Lung microvascular endothelial cell (primary cell): ENCODE measurements at regions not wholly inside any gene's neighbourhood (a gene's known extent, or its start where the extent isn't known, plus 50 kb on each side); places are given as distances from the start of the nearest gene placed in this dataset.
"Not testable (repeated sequence)": the region's sequence is repeated elsewhere in the genome, so short reads cannot be mapped to it uniquely, and the experiment has no call there.

Experiments used
- DNase-seq, 2 donors: peaks; one replicate each; pipeline versions ENCODE4 v3.0.0 to v3.0.0-alpha.2; 2010; ENCODE audit warnings: low read depth in 2 of 2

DNA sequence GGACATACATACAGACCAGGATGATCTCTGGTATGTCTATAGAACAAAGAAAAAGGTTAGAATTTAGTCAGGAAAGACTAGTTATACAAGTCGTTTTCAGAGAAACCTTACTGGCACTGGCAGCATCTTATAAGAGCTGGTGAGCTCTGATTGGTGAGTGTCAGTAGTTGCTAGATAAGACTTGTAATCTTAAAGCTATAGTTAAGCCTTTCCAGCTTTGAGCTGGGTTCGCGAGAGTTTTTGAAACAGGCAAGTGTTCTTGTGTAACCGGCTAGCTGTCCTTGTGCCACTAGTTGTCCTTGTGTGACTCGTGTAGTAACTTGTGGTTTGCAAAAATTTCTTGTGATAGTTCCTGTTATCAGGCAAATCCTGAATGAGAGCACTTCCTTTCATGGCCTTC is 740.9 kb downstream of the GALC start:
- no peak for DNase-seq

DNA sequence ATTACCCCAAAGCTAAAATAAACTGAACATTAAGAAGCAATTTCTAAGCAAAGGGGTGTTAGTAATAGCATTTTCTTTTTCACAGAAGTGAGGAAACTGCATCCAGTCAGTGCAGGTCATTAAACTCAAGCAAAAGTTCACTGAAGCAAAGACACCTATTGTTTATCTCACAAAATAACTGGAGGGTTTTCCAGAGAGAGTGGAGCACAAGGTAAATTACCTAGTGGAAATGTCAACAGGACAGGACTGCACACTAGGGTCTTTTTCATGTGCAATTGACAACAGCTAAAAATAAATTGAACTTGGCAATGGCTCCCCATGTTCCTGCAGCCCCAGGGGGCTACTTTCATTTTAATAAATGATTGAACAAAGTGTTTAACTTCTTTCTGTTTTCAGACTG is 742.0 kb downstream of the GALC start:
- DNase-seq, result no peak

DNA sequence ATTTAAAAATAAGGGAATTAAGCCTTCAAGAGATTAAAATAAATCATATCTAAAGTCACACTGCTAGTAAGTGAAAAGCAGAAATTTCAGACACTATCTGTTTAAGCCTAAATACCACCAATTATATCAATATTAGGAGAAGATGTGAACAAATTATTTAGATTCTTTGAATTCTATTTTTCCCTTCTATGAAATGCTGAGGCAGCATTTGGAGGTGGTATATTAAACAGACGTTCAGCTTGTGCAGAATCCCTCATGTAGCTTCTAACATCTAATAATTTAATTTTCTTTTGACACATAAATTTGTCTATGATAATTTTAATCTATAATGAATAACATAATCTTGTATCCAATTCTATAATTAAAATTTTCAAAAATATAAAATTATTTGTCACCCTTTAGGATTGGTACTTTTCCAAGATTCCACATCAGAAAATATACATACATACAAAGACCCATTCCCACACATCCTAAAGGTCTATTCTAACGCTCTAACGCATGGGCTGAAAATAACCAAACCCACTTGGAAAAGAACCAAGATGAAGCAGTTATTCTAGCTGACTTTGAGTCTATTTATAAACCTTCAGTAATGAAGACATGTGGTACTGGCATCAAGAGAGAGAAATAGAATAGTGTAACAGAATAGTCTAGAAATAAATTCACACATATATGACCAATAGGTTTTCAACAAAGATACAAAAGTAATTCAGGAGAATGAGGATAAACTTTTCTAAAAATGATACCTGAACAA is 751.8 kb downstream of the GALC start:
- no peak for DNase-seq

GRCh38 chr14:87240319-87240718 is 752.7 kb downstream of the GALC start:
- not testable (repeated sequence) for DNase-seq

DNA sequence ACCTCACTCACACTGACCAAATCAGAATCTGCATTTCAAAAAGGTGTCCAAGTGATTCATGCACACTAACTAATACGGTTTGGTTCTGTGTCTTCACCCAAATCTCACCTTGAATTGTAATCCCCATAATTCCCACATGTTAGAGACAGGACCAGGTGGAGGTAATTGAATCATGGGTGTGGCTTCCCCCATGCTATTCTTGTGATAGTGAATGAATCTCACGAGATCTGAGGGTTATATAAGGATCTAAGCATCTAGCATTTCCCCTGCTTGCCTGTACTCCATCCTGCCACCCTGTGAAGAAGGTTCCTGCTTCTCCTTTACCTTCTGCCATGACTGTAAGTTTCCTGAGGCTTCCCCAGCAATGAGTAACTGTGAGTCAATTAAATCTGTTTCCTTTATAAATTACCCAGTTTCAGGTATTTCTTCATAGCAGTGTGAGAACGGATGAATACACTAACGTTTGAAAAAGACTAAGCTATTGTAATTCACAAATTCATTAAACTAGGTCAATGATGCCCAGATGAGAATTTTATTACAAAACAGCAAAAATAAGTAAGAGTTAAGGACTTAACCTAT is 759.1 kb downstream of the GALC start:
- DNase-seq, result no peak

DNA sequence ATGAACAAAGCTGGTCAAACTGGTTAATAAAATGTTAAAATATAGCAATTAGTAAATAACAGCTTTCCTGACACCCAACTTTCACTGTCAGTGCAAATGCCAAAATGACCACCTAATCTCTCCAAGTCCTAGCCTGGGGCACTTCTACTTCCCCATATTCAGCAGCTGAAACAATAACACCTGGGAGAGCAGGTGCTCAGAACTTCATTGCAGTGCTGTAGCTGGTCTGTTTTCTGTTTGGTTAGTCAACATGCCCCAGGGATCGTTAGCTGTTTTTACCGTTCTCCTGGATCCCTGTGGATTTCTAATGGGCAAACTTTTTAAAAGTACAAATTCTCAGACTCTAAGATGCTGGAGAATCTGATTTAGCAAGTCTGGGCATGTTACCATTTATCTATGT is 759.7 kb downstream of the GALC start:
- no peak for DNase-seq

DNA sequence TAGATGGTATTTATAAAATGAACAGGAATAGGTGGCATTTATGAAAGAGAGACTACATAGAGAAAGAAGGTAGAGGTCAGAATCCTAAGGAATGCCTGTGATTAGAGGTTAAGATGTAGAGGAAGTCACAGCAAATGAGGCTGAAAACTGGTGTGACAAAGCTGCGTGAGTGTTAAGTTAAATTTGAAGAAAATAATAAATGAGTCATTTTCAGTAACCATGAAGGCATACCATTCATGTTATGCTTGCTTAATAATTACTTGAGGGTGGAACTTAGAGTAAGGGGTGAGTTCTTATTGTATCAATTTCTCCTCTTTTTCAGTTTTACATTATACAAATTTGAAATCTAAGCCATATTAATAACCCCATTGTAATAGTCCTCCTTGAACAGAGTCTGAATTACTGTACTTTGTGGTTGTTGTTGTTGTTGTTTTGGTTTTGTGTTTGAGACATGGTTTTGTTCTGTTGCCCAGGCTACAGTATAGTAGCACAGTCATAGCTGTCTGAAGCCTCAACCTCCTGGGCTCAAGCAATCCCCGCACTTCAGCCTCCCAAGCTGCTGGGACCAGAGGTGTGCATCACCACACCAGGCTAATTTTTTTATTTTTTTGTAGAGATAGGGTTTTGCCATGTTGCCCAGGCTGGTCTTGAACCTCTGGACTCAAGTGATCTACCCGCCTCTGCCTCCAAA is 761.5 kb downstream of the GALC start:
- DNase-seq, result no peak

- DNase-seq, result no peak
Observed at GRCh38 chr14:87230726-87231125, 762.3 kb downstream of the GALC start.

DNA sequence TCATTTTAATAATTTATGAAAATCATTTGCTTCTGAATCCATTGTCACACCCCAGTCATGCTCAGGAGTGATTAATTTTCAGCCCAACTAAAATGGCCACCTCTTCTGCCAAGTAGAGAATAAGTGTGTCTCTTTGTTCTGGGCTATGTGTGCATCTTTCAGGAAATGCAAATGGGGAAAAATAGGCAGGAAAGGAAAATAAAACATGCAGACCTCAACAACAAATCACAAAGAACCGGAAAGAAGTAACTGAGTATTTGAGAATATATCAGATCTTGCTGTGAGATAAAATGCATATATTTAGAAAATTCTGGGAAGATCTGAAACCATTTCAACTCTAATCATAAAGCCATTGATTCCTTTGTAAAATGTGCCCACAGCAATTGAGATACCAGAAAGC is 763.9 kb downstream of the GALC start:
- DNase-seq, result no peak

GRCh38 chr14:87217023-87217422 is 776.0 kb downstream of the GALC start:
- DNase-seq, result no peak

GRCh38 chr14:87214558-87214957 is 778.4 kb downstream of the GALC start:
- DNase-seq, result no peak

DNA sequence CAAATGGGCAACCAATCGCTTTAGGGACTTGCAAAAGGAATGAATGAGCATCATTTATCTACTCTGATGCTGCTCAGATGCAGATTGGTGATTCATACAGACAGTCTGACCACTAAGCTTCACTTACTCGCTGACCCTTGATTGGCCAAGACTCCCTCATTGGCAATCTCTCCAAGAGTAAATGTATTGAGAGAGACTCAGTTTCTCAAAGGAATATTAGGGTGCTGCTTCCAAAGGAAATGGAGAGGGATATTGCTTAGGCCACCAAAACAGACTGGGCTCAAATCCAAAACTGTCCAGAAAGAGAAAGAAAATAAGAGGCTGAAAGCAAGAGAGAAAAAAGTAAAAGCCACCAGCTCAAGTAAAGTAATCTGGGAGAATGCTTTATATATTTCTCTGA is 785.2 kb downstream of the GALC start:
- no peak for DNase-seq

DNA sequence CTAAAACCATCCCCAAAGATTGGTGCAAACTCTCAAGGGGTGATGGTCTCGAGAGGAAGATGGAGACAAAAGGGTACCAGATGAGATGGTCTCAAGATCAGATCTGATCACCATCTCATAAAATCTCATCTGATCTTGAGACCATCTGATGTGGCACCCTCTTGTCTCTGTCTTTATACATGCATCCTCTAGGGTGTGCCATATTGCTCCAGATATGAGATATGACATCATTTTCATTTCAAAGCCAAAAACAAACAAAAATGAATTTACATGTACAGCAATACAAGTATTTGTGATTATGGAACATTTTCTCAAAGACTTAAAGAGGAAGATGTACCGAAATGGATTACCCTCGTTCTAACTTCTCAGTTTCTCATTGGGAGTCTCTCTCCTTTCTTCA is 787.2 kb downstream of the GALC start:
- no peak for DNase-seq

GRCh38 chr14:87203346-87203745 is 789.6 kb downstream of the GALC start:
- no peak for DNase-seq

DNA sequence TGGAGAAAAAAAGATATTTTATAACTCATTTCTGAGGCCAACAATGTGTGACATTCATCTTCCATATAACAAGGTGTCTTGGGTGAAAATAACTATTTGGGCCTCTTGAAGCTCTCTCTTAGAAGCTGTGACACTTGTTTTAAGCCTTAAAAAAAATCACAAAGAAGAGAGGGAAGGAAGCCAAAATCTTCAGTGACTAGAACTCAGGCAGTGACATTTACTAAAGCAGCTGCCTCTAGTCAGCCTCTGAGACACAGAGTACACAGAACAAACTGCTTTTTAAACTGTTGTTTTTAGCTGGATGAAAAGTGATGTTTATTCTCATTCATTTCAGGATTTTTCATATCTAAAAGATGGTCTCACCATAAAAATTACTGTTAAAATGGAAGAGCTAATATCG is 793.6 kb downstream of the GALC start:
- no peak for DNase-seq

GRCh38 chr14:87196436-87196835 is 796.5 kb downstream of the GALC start:
- DNase-seq, result no peak

DNA sequence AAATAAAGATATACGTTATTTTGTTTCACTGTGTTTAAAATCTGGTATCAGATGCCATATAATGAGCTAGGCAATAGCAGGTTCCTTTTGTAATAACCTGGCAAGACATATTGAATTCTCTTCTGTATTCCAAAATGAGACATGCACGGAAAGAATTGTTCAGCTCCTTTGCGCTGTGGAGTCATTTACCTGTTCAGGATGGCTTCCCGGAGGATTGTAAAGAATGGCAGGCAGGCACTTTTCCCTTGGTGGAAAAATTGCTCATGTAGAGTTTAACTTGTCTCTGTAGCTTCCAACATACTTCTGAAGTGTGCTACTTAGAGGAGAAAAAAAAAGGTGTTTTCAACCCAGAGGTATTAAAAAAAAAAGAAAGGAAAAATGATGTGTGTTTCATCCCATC is 805.2 kb downstream of the GALC start:
- no peak for DNase-seq

GRCh38 chr14:87186737-87187136 is 806.2 kb downstream of the GALC start:
- no peak for DNase-seq

GRCh38 chr14:87185961-87186560 is 806.9 kb downstream of the GALC start:
- DNase-seq, result no peak

- no peak for DNase-seq
Observed at GRCh38 chr14:87184180-87184579, 808.8 kb downstream of the GALC start.

- no peak for DNase-seq
Observed at GRCh38 chr14:87181288-87181687, 811.7 kb downstream of the GALC start.

- no peak for DNase-seq
Observed at GRCh38 chr14:87179936-87180335, 813.0 kb downstream of the GALC start.

DNA sequence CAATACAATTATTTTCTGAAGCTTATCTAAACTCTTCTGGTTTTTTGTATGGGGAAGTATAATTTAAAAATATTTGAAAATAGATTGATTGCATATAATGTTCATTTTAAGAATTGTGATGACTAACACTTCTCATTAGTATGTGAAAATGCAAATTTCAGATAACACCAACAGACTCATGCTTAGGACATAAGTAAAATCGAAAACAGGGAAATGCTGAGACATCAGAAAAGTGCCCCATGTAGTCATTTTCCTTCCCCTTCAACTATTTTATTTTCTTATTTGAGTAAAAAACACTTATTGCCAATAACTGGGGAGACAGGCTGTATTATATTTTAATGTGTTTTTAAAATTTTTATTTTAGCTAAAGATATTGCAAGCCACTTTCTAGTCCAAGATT is 814.7 kb downstream of the GALC start:
- DNase-seq, result no peak
